ENCODE measurements at regions not wholly inside any gene's neighbourhood (a gene's known extent, or its start where the extent isn't known, plus 50 kb on each side); places are given as distances from the start of the nearest gene placed in this dataset.

DNA sequence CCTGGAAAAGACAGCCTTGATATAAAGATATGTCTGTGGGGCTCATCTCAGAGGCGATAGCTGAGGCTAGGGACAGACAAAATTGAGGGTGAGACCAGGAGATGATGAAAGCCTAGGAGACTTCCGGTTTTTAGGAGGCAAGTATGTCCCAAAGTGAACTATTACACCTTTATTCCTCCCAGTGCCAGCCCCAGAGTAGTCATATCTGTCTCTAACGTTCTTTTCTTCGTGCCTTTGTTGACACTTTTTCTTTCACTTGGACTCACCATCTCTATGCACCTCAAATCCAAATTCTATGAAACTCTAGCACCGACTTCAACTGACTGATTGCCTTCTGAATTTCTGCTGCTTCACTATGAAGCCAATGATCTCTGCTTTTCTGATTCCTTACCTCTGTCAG is 93.8 kb upstream of the RASGRP1 start:
- intact Hi-C loops (cut with micrococcal nuclease; ENCODE audit: unreplicated experiment) = no loop called here
- peaks cover 2% of the 10 kb centered on the region; the same call in 1 of the 2 replicates for H3K27me3 ChIP-seq (ENCODE audit: control insufficient read depth, insufficient read depth, low read length)
- BruUV-seq (replicated peaks) = no TSS peak
- H3K4me3 ChIP-seq (ENCODE audit: low read depth in 2 of 2, low read length in 2 of 2) = no peak overlapping the region
- ATAC-seq = no peak
- no peaks in the 10 kb centered on the region for H3K4me1 ChIP-seq (ENCODE audit: control insufficient read depth, insufficient read depth, low read length)
- H3K27ac ChIP-seq (ENCODE audit: low read length) = no peak overlapping the region
- in situ Hi-C loops (cut with HindIII; ENCODE audit: low pct_unique_long_range_greater_than_20kb, low sequenced_read_pairs) = no loop called here
- POLR2A ChIA-PET = no interaction called here
- CTCF ChIA-PET = no interaction called here
- no peak for DNase-seq (ENCODE audit: low read depth, low spot score)
- TF ChIP-seq, protein P1, sequence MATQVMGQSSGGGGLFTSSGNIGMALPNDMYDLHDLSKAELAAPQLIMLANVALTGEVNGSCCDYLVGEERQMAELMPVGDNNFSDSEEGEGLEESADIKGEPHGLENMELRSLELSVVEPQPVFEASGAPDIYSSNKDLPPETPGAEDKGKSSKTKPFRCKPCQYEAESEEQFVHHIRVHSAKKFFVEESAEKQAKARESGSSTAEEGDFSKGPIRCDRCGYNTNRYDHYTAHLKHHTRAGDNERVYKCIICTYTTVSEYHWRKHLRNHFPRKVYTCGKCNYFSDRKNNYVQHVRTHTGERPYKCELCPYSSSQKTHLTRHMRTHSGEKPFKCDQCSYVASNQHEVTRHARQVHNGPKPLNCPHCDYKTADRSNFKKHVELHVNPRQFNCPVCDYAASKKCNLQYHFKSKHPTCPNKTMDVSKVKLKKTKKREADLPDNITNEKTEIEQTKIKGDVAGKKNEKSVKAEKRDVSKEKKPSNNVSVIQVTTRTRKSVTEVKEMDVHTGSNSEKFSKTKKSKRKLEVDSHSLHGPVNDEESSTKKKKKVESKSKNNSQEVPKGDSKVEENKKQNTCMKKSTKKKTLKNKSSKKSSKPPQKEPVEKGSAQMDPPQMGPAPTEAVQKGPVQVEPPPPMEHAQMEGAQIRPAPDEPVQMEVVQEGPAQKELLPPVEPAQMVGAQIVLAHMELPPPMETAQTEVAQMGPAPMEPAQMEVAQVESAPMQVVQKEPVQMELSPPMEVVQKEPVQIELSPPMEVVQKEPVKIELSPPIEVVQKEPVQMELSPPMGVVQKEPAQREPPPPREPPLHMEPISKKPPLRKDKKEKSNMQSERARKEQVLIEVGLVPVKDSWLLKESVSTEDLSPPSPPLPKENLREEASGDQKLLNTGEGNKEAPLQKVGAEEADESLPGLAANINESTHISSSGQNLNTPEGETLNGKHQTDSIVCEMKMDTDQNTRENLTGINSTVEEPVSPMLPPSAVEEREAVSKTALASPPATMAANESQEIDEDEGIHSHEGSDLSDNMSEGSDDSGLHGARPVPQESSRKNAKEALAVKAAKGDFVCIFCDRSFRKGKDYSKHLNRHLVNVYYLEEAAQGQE (IDR thresholded peaks at IDR 0.05; ENCODE audit: insufficient read depth in 1 of 2, low read depth in 2 of 2, low read length in 1 of 2) = no peak
- TF ChIP-seq TCF7L2 (IDR thresholded peaks at IDR 0.05; ENCODE audit: low read depth, low read length) (no peak), POLR2AphosphoS5 (IDR thresholded peaks at IDR 0.05; ENCODE audit: low read depth, low read length) (no peak), SIN3A (IDR thresholded peaks at IDR 0.05; ENCODE audit: borderline replicate concordance, insufficient read depth, low read depth, low read length) (no peak)
- TF ChIP-seq, protein P2, sequence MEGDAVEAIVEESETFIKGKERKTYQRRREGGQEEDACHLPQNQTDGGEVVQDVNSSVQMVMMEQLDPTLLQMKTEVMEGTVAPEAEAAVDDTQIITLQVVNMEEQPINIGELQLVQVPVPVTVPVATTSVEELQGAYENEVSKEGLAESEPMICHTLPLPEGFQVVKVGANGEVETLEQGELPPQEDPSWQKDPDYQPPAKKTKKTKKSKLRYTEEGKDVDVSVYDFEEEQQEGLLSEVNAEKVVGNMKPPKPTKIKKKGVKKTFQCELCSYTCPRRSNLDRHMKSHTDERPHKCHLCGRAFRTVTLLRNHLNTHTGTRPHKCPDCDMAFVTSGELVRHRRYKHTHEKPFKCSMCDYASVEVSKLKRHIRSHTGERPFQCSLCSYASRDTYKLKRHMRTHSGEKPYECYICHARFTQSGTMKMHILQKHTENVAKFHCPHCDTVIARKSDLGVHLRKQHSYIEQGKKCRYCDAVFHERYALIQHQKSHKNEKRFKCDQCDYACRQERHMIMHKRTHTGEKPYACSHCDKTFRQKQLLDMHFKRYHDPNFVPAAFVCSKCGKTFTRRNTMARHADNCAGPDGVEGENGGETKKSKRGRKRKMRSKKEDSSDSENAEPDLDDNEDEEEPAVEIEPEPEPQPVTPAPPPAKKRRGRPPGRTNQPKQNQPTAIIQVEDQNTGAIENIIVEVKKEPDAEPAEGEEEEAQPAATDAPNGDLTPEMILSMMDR (IDR thresholded peaks at IDR 0.05) = no peak
- no peaks in the 10 kb centered on the region for H3K9me3 ChIP-seq (ENCODE audit: control insufficient read depth, insufficient read depth, low read depth, low read length)
- H3K36me3 ChIP-seq (ENCODE audit: control insufficient read depth, insufficient read depth, low read length) = no peaks in the 10 kb centered on the region

DNA sequence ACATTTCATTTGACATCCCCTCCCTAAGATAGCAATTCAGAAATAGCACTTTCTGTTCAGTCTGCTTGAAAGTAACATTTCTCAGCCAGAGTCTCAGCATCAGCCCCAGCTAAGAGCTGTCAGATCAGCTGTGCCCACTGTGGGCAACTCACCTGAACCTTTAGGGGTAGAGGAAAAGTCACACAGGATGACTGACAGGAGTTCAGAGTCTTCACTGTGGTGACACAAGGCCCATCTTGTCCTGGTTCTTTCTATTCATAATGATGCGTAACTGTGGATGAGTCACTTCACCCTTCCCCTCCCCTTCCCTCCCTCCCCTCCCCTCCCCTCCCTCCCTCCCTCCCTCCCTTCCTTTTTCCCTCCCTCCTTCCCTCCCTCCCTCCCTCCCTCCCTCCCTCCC is 96.1 kb upstream of the RASGRP1 start:
- no peaks in the 10 kb centered on the region for H3K9me3 ChIP-seq (ENCODE audit: control insufficient read depth, insufficient read depth, low read depth, low read length)
- in situ Hi-C loops (cut with HindIII; ENCODE audit: low pct_unique_long_range_greater_than_20kb, low sequenced_read_pairs) (no loop called here), intact Hi-C loops (cut with micrococcal nuclease; ENCODE audit: unreplicated experiment) (no loop called here)
- H3K4me1 ChIP-seq (ENCODE audit: control insufficient read depth, insufficient read depth, low read length) = no peaks in the 10 kb centered on the region
- ATAC-seq (no peak), DNase-seq (ENCODE audit: low read depth, low spot score) (no peak)
- H3K27ac ChIP-seq (ENCODE audit: low read length) = no peak overlapping the region
- H3K27me3 ChIP-seq (ENCODE audit: control insufficient read depth, insufficient read depth, low read length) = peaks cover 3% of the 10 kb centered on the region
- BruUV-seq (replicated peaks) = no TSS peak
- POLR2A ChIA-PET = no interaction called here
- CTCF ChIA-PET = no interaction called here
- TF ChIP-seq TCF7L2 (IDR thresholded peaks at IDR 0.05; ENCODE audit: low read depth, low read length) = no peak
- TF ChIP-seq, protein P1 (IDR thresholded peaks at IDR 0.05; ENCODE audit: insufficient read depth in 1 of 2, low read depth in 2 of 2, low read length in 1 of 2) = no peak
- TF ChIP-seq, protein P2 (IDR thresholded peaks at IDR 0.05) = no peak
- no peak for TF ChIP-seq POLR2AphosphoS5 (IDR thresholded peaks at IDR 0.05; ENCODE audit: low read depth, low read length)
- TF ChIP-seq SIN3A (IDR thresholded peaks at IDR 0.05; ENCODE audit: borderline replicate concordance, insufficient read depth, low read depth, low read length) = no peak
- H3K36me3 ChIP-seq (ENCODE audit: control insufficient read depth, insufficient read depth, low read length) = no peaks in the 10 kb centered on the region
- H3K4me3 ChIP-seq (ENCODE audit: low read depth in 2 of 2, low read length in 2 of 2) = no peak overlapping the region

All from Panc1 (cell line).